OCI-LY1 (cell line): ENCODE measurements at regions not wholly inside any gene's neighbourhood (a gene's known extent, or its start where the extent isn't known, plus 50 kb on each side); places are given as distances from the start of the nearest gene placed in this dataset.

Experiments
- H2AFZ ChIP-seq: fragments of 200-600 bp; sonication (generic), shearing (Covaris generic); 2 replicates; pipeline ENCODE4 v1.6.0; 2014; ENCODE audit warnings: antibody characterized with exemption, mild to moderate bottlenecking, low read length
- H3F3A ChIP-seq: fragments of 200-600 bp; sonication (generic), shearing (Covaris generic); 2 replicates; pipeline ENCODE4 v1.6.0; 2014; ENCODE audit warnings: mild to moderate bottlenecking, antibody characterized with exemption, low read length, moderate library complexity; ENCODE audit not compliant: insufficient read depth
- H3K27ac ChIP-seq: fragments of 200-600 bp; sonication (generic); 2 replicates; pipeline ENCODE4 v1.5.1; 2014; ENCODE audit warnings: low read length, mixed run types, mild to moderate bottlenecking, low read depth; ENCODE audit not compliant: poor library complexity, severe bottlenecking
- H3K27me3 ChIP-seq: fragments of 200-600 bp; sonication (generic); 2 replicates; pipeline ENCODE4 v1.6.0; 2014; ENCODE audit warnings: antibody characterized with exemption, mild to moderate bottlenecking, low read length, moderate library complexity; ENCODE audit not compliant: insufficient read depth
- H3K36me3 ChIP-seq: fragments of 200-600 bp; sonication (generic); 2 replicates; pipeline ENCODE4 v1.6.1; 2014; ENCODE audit warnings: mild to moderate bottlenecking, antibody characterized with exemption, low read length, moderate library complexity, mixed read lengths; ENCODE audit not compliant: insufficient read depth
- H3K4me1 ChIP-seq: fragments of 200-600 bp; sonication (generic); 2 replicates; pipeline ENCODE4 v1.5.1; 2014; ENCODE audit warnings: mild to moderate bottlenecking, low read length, moderate library complexity; ENCODE audit not compliant: insufficient read depth, severe bottlenecking
- H3K4me2 ChIP-seq: fragments of 200-600 bp; sonication (generic), shearing (Covaris generic); 2 replicates; pipeline ENCODE4 v1.6.1; 2014; ENCODE audit warnings: low read length
- H3K4me3 ChIP-seq: fragments of 200-600 bp; sonication (generic); 2 replicates; pipeline ENCODE4 v1.5.1; 2014; ENCODE audit warnings: low read length, low read depth, mild to moderate bottlenecking, mixed read lengths; ENCODE audit not compliant: poor library complexity, severe bottlenecking
- H3K79me2 ChIP-seq: fragments of 200-600 bp; shearing (Covaris generic); 2 replicates; pipeline ENCODE4 v1.6.1; 2016; ENCODE audit warnings: mixed run types, low read length, mixed read lengths; ENCODE audit not compliant: insufficient read depth
- H3K9ac ChIP-seq: fragments of 200-600 bp; sonication (generic), shearing (Covaris generic); 2 replicates; pipeline ENCODE4 v1.6.1; 2014; ENCODE audit warnings: mild to moderate bottlenecking, low read length, mixed read lengths
- H3K9me2 ChIP-seq: fragments of 200-600 bp; sonication (generic), shearing (Covaris generic); 2 replicates; pipeline ENCODE4 v1.6.1; 2014; ENCODE audit warnings: low read depth, mild to moderate bottlenecking, low read length, mixed read lengths
- H3K9me3 ChIP-seq: fragments of 200-600 bp; shearing (Covaris generic); 2 replicates; pipeline ENCODE4 v1.6.1; 2014; ENCODE audit warnings: low read length, mixed read lengths
- H4K20me1 ChIP-seq: fragments of 200-600 bp; sonication (generic), shearing (Covaris generic); 2 replicates; pipeline ENCODE4 v1.6.0; 2016; ENCODE audit warnings: mild to moderate bottlenecking, low read length; ENCODE audit not compliant: insufficient read depth
- CTCF ChIP-seq: fragments of 200-600 bp; sonication (generic), shearing (Covaris generic); IDR thresholded peaks from 2 replicates; pipeline ENCODE4 v1.5.1; 2017; ENCODE audit warnings: mild to moderate bottlenecking, antibody characterized with exemption, low read length, moderate library complexity, mixed read lengths
- EZH2 ChIP-seq: fragments of 200-600 bp; sonication (generic), shearing (Covaris generic); IDR thresholded peaks from 2 replicates; pipeline ENCODE4 v1.8.0; 2017; ENCODE audit warnings: borderline replicate concordance, mixed run types, mild to moderate bottlenecking, antibody characterized with exemption, low read length, moderate library complexity, mixed read lengths

- Histone ChIP-seq H2AFZ (no peak overlapping the region), H3K9ac (no peak overlapping the region), H3K4me3 (no peak overlapping the region), H3K9me2 (no peaks in the 10 kb centered on the region), H3K4me1 (no peaks in the 10 kb centered on the region), H3K79me2 (no peaks in the 10 kb centered on the region), H3K27ac (no peak overlapping the region), H3K27me3 (no peaks in the 10 kb centered on the region; the same call in 1 of the 2 replicates), H3K36me3 (no peaks in the 10 kb centered on the region), H3K9me3 (0 out of 2 replicates have a peak, but pooled peaks cover 3% of the 10 kb centered on the region), H3F3A (no peaks in the 10 kb centered on the region), H3K4me2 (no peak overlapping the region), H4K20me1 (no peaks in the 10 kb centered on the region)
- TF ChIP-seq EZH2: no peak
- TF ChIP-seq CTCF: no peak
Measured at GRCh38 chr14:101491841-101492240, 69.5 kb upstream of the DIO3 start.

- Histone ChIP-seq H3K9ac (no peak overlapping the region), H3K9me3 (0 out of 2 replicates have a peak, but pooled peaks cover 3% of the 10 kb centered on the region), H3K4me2 (no peak overlapping the region), H2AFZ (no peak overlapping the region), H4K20me1 (no peaks in the 10 kb centered on the region), H3F3A (no peaks in the 10 kb centered on the region), H3K27ac (no peak overlapping the region), H3K36me3 (no peaks in the 10 kb centered on the region), H3K4me3 (no peak overlapping the region), H3K4me1 (no peaks in the 10 kb centered on the region), H3K9me2 (no peaks in the 10 kb centered on the region), H3K27me3 (no peaks in the 10 kb centered on the region; the same call in 1 of the 2 replicates), H3K79me2 (no peaks in the 10 kb centered on the region)
- TF ChIP-seq CTCF: no peak
- TF ChIP-seq EZH2: no peak
Measured at GRCh38 chr14:101492716-101493115, 68.6 kb upstream of the DIO3 start.

DNA sequence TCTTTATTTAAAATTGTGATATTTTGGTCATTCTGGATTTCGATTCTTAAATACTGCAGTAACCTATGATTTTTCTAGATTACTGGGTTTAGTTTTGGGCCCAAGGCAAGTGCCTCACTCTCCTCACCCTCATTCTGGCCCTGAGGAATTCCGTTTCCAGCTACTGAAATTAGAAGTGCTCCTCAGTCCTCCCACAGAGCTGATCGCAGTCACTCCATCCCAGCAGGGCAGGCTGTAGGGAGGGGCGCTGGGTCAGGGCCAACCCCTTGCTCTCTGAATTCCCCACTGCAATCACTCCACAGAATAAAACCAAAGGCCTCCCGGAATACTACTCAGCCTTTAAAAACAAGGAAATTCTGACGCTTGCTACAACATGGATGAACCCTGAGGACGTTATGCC lies 66.5 kb upstream of the DIO3 start:
- no peaks in the 10 kb centered on the region for H3K79me2 ChIP-seq
- no peak overlapping the region for H3K27ac ChIP-seq
- no peak overlapping the region for H3K4me2 ChIP-seq
- no peak for TF ChIP-seq CTCF
- no peak for TF ChIP-seq EZH2
- no peaks in the 10 kb centered on the region for H3K9me2 ChIP-seq
- no peaks in the 10 kb centered on the region for H3K9me3 ChIP-seq
- no peak overlapping the region for H2AFZ ChIP-seq
- no peaks in the 10 kb centered on the region; the same call in 1 of the 2 replicates for H3K27me3 ChIP-seq
- H3K4me3 ChIP-seq: no peak overlapping the region
- H3K4me1 ChIP-seq: no peaks in the 10 kb centered on the region
- H3K36me3 ChIP-seq: no peaks in the 10 kb centered on the region
- no peaks in the 10 kb centered on the region for H4K20me1 ChIP-seq
- H3K9ac ChIP-seq: no peak overlapping the region
- H3F3A ChIP-seq: no peaks in the 10 kb centered on the region
